ENCODE measurements at regions not wholly inside any gene's neighbourhood (a gene's known extent, or its start where the extent isn't known, plus 50 kb on each side); places are given as distances from the start of the nearest gene placed in this dataset.
A peak's percentile ranks its signal among the peaks of the same experiment; 100 is the strongest.

- DNase-seq (ENCODE audit: low read depth, low spot score): no peak
Measured at GRCh38 chr18:46321955-46322354, 217.8 kb downstream of the HAUS1 start.

DNA sequence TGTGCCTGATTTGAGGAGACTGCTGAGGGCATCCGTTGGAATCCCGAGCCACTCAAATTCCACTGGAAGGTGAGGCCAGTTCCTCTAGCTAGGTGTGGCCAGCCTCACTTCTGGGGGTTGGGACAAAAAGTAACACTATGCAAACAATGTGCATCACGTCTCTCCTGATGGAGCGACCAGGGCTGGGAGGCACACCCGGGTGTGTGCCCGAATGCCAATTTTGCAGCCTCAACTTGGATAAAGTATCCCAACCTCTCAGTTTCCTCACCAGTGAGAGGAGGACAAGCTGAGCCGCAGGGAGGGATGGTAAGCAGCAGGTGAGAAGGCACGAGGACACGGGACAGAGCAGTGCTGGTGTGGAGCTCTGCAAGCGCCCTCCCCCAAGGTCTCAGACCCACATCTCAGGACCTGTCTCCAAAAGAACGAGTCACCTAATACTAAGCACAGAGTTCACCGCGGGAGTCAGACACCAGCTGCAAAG, 218.3 kb downstream of the HAUS1 start:
- no peak for DNase-seq (ENCODE audit: low read depth, low spot score)

GRCh38 chr18:46322941-46323340, 218.8 kb downstream of the HAUS1 start:
- DNase-seq (ENCODE audit: low read depth, low spot score): no peak

- peak; percentile 55 for DNase-seq (ENCODE audit: low read depth, low spot score)
Measured at GRCh38 chr18:46324087-46324955, 220.1 kb downstream of the HAUS1 start.

- no peak for DNase-seq (ENCODE audit: low read depth, low spot score)
Measured at GRCh38 chr18:46325895-46326294, 221.7 kb downstream of the HAUS1 start.

GRCh38 chr18:46329736-46330246, 225.6 kb downstream of the HAUS1 start:
- DNase-seq (ENCODE audit: low read depth, low spot score): no peak

DNA sequence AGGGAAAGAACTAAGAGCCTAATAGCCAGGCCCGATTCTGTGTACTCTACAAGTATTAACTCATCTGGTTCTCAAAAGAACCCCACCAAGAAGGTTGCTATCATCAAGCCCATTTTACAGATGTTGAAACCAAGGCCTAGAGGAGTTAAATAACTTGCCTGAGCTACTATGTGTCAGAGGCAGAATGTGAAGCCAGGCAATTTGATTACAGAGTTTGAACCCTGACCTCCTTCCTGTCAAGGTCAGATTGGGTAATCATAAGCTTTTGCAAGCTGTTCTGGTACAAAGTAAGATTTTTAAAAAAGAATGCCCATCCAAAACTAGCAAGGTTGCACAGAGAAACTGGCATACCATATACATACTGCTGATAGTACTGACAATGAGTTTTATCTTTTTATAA, 227.1 kb downstream of the HAUS1 start:
- DNase-seq (ENCODE audit: low read depth, low spot score): no peak

- DNase-seq (ENCODE audit: low read depth, low spot score): no peak
Measured at GRCh38 chr18:46332286-46332801, 228.2 kb downstream of the HAUS1 start.

- DNase-seq (ENCODE audit: low read depth, low spot score): no peak
Measured at GRCh38 chr18:46332921-46333341, 228.7 kb downstream of the HAUS1 start.

DNA sequence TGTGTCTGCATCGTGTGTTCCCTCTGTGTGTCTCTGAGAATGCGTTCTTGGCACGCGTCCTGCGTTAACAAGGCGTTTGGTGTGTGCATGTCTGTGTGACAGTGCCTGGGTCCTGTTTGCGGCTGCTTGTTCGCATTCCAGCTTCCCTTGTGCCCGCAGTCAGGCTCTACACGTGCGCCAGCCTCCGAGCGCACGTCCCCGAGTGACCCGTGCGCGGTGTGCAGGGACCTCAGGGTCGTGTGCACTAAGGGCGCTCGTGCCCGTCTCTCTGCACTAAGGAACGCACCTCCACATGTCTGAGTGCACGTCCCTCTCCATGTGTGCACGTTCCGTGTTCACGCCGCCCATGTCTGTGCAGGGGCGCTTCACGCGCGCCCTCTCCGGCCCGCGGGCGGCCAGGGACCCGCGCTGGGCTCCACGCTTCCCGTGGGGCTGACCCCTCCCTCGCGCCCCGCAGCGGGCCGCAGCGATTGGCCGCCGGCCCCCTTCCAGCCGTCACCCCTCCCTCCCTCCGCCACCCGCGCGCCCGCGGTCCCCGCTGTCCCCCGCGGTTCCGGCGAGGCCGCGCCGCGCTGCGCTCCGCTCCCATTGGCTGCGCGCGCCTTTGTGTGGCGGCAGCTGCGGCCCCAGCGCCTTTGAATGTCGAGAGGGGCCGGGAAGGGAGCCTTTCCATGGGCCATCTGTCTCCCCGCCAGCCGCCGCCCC, 229.4 kb downstream of the HAUS1 start:
- peak; percentile 49 for DNase-seq (ENCODE audit: low read depth, low spot score)

GRCh38 chr18:46334868-46335281, 230.7 kb downstream of the HAUS1 start:
- DNase-seq (ENCODE audit: low read depth, low spot score): peak; percentile 29

DNA sequence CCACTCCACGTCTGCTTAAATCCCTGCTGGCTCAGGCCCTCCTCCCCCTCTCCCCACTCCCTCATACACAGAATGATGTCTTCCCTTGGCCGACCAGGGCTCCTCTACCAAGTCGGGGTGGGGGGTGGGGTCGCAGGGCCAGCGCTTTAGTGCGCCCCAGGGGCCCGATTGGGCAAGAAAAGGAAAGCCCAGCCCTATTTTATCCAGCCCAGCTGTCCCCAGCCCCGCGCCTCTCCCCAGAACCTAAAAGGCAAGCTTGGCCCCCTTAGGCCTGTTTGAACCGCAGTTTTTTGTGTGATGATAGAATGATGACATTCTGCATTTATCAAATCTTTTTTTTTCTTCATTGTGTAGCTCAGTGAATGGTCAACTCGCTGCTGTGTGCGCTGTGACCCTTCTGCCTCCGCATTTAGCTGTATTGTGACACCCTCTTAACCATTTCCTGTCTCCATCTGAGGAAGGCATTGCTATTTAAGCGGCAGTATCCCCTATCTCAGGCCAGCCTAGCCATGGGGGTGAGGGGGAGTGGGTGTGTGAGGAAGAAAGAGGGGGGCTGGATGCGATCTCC, 231.4 kb downstream of the HAUS1 start:
- DNase-seq (ENCODE audit: low read depth, low spot score): no peak

DNA sequence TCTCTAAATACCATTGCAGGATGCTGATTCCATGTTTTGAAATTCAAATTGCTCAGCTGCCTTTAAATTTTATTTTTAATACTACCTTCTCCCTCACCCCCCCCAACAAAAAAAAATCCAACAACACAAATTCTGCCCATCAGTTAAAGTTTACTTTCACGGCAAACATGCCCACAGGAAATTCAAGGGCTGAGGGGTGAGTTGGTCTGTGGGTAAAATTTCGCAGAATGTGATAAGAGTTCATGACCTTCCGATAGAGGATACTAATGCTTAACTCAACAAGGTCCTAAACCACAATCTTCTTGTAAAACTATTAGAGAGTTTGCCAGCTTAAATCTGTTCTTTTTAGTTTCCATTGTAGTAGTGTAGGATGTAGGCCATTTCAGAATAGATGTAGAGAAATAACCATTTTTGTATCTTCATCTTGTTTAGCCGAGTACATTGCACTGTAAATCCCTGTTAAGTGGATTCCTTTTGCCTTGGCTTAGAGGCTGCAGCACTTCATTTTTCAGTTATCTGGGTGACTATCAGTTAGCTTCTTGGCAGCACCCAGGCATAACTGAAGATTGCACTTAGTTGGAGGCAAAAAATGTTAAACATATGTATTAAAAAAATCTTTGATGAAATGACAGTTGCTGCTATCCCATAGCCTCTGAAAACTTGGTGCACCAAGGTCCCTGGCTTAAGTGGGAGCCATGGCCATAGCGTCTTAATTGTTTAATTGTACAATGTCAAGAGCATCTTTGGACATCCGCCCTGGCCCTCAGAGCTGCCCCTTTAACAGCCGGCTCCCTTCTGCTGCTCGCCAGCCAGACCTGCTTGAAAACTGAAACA, 232.3 kb downstream of the HAUS1 start:
- DNase-seq (ENCODE audit: low read depth, low spot score): no peak

DNA sequence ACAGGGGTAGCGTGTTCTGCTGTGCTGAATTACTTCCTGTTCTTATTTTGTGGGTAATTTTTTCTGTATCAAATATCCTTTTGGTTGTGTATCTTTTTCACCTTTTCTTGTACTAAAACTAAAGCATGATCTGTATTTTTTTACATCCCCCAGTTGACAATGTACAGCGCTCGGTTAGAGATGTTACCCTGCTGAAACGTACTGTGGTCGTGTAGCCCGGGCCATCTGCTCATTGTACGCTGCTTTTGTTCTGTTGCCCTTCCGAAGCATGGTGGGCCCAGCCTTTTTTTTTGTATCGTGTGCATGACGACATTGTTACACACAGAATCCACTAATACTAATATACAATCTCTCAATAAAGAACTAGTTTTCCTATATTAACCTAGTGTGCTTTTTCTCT, 233.1 kb downstream of the HAUS1 start:
- DNase-seq (ENCODE audit: low read depth, low spot score): no peak

DNA sequence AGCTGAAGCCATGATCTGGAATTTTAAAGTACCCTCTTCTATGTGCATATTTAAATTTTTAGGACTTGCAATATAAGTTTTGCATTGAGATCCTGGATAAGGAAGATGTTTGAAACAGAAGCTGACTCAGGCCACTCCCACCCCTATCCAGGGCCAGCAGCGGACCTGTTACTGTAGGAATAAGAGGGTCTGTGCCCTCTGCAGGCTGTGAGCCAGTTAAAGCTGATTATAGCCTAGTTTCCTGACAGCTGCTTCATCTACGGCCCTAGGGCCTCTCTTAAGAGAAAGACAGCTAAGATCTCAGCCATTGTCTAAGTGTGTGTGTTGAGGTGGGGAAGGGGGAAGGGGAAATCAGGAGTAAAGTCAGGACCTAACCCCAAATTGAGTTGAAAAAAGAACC, 234.0 kb downstream of the HAUS1 start:
- DNase-seq (ENCODE audit: low read depth, low spot score): no peak

- no peak for DNase-seq (ENCODE audit: low read depth, low spot score)
Measured at GRCh38 chr18:46338766-46339165, 234.6 kb downstream of the HAUS1 start.

GRCh38 chr18:46340716-46341115, 236.5 kb downstream of the HAUS1 start:
- no peak for DNase-seq (ENCODE audit: low read depth, low spot score)

GRCh38 chr18:46341986-46342525, 237.9 kb downstream of the HAUS1 start:
- no peak for DNase-seq (ENCODE audit: low read depth, low spot score)

- DNase-seq (ENCODE audit: low read depth, low spot score): no peak
Measured at GRCh38 chr18:46343456-46343855, 239.3 kb downstream of the HAUS1 start.

DNA sequence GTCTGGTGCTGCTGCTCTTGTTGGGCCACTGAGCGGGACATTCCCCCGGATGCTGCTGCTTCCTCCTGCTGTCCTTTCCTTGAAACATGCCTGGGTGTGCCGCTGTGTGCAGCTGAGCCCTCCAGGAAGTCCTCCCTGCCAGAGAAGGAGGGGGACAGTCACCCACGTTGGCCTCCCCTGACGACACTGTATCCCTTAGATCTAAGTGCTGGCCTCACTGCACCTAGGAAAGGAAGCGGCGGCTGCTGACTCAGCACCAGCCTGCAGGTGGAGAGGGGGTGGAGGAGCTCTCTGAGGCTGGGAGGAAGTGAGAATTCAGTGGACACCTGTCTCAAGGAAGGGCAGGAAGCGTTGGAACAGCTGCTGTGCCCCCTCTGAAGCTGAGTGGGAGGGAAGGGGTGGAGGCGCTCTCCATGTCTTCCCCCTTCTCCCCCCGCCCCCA, 239.8 kb downstream of the HAUS1 start:
- no peak for DNase-seq (ENCODE audit: low read depth, low spot score)
